ENCODE measurements at regions not wholly inside any gene's neighbourhood (a gene's known extent, or its start where the extent isn't known, plus 50 kb on each side); places are given as distances from the start of the nearest gene placed in this dataset.
A peak's percentile ranks its signal among the peaks of the same experiment; 100 is the strongest.

DNA sequence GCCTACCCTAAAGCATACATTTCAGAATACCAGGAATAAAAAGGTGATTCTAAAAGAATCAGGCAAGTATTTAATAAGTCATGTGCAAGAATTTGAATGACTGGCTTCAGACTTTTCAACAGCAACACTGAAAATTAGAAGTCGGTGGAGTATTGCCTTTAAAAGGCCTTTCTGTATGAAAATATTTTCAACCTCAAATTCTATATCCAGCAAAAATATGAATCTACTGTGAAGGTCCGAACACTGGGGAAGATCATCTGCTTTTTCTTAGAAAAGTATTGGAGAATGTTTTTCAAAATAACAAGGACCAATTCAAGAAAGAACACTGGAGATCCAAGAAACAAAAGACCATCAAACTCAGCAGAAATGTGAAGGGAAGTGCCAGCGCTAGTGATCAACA lies 459.5 kb upstream of the KLF12 start:
- Mint-ChIP-seq H3K27ac (no peak overlapping the region), H3K27me3 (peaks cover 8 to 19% of the 10 kb centered on the region in 2 donors), H3K4me3 (no peak overlapping the region), H3K9me3 (peaks cover 9 to 12% (median 10%) of the 10 kb centered on the region in 3 donors), H3K4me1 (no peaks in the 10 kb centered on the region), H3K36me3 (no peaks in the 10 kb centered on the region)
- peaks cover 0 to 2% of the 10 kb centered on the region in 2 experiments for H3K27me3 ChIP-seq (replicated peaks in 1 of 2; ENCODE audit: control insufficient read depth in 2 of 2, extremely low read depth in 1 of 2, insufficient read depth in 2 of 2, low read length in 1 of 2)
- no peak overlapping the region for H3K4me3 ChIP-seq (ENCODE audit: control insufficient read depth in 1 of 2, extremely low read depth in 1 of 2, low read length in 1 of 2)
- no peaks in the 10 kb centered on the region for H3K36me3 ChIP-seq (ENCODE audit: control insufficient read depth in 2 of 2, extremely low read depth in 1 of 2, insufficient read depth in 1 of 2, low read length in 1 of 2)
- no peak overlapping the region for H3K27ac ChIP-seq (ENCODE audit: low read length)
- ATAC-seq (replicated peaks in 1 of 4) (no peak), DNase-seq (no peak)
- no peaks in the 10 kb centered on the region for H3K9me3 ChIP-seq
- H3K4me1 ChIP-seq (ENCODE audit: control insufficient read depth in 1 of 2, extremely low read depth in 1 of 2, insufficient read depth in 2 of 2, low read length in 2 of 2) = no peaks in the 10 kb centered on the region
- ChIA-PET CTCF (no interaction called here), POLR2A (no interaction called here)
- whole genome bisulfite sequencing (ENCODE audit: insufficient coverage) = no CpG with 5 or more reads among the region's 3 CpGs

DNA sequence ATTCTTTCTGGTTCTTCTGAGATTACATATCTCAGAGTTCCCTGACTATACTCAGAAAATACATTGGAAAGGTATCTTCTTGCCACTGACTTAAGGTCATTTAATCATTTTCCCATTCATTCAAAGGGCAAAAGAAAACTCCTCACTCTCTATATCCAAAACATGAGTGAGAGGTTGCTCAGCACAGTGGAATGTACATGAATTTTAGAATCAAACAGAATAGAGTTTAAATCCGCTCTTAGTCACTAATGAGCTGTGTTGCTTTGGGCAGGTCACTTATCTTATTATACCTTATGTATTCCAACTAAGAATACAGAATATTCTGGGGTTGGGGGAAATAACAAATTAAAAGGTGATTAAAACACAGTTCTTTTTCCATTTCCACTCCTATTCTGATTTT lies 452.6 kb upstream of the KLF12 start:
- no peaks in the 10 kb centered on the region for H3K4me1 Mint-ChIP-seq
- no peaks in the 10 kb centered on the region for H3K9me3 Mint-ChIP-seq

DNA sequence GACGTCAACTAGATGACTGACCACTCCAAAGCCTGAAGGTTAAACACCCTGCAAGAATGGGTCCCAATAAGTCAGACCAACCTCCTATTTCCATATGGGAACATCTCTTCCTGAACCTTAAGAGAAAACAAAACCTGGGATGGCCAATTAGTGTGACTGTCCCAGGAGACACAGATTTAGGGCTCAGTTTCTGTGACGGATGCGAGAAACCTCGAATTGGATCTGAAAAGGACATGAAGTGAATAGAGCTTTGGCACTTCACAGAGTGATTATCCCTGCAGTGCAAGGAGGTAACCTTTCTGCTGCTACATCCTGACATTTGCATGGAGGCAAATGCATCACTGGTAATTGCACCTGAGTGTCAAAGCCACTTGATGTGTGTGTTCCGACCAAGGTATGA lies 442.2 kb upstream of the KLF12 start:
- no peak for ATAC-seq (replicated peaks in 1 of 4)
- Mint-ChIP-seq H3K9me3 (no peaks in the 10 kb centered on the region), H3K4me1 (peaks cover 14 to 17% (median 15%) of the 10 kb centered on the region in 3 donors), H3K4me3 (peak overlapping the region in 2 of 3 donors; percentile 62 to 64), H3K27me3 (peaks cover 37 to 47% of the 10 kb centered on the region in 2 donors), H3K27ac (no peak overlapping the region), H3K36me3 (no peaks in the 10 kb centered on the region)
- peaks cover 0 to 12% of the 10 kb centered on the region in 2 experiments for H3K4me1 ChIP-seq (ENCODE audit: control insufficient read depth in 1 of 2, extremely low read depth in 1 of 2, insufficient read depth in 2 of 2, low read length in 2 of 2)
- 62% methylated on average over 5 of the region's 5 CpGs for WGBS (ENCODE audit: insufficient coverage)
- DNase-seq = no peak
- H3K27me3 ChIP-seq (replicated peaks in 1 of 2; ENCODE audit: control insufficient read depth in 2 of 2, extremely low read depth in 1 of 2, insufficient read depth in 2 of 2, low read length in 1 of 2) = peaks cover 15 to 17% of the 10 kb centered on the region in 2 experiments
- POLR2A ChIA-PET = no interaction called here
- H3K27ac ChIP-seq (ENCODE audit: low read length) = no peak overlapping the region
- no peak overlapping the region for H3K4me3 ChIP-seq (ENCODE audit: control insufficient read depth in 1 of 2, extremely low read depth in 1 of 2, low read length in 1 of 2)
- CTCF ChIA-PET = no interaction called here
- H3K9me3 ChIP-seq = no peaks in the 10 kb centered on the region
- no peaks in the 10 kb centered on the region for H3K36me3 ChIP-seq (ENCODE audit: control insufficient read depth in 2 of 2, extremely low read depth in 1 of 2, insufficient read depth in 1 of 2, low read length in 1 of 2)

More for the DNA sequence above, 452.6 kb upstream of the KLF12 start:
- Mint-ChIP-seq H3K27ac (no peak overlapping the region), H3K27me3 (peaks cover 5 to 43% of the 10 kb centered on the region in 2 donors), H3K4me3 (no peak overlapping the region), H3K36me3 (no peaks in the 10 kb centered on the region)
- H3K27ac ChIP-seq (ENCODE audit: low read length) = no peak overlapping the region
- H3K9me3 ChIP-seq = no peaks in the 10 kb centered on the region
- H3K4me3 ChIP-seq (ENCODE audit: control insufficient read depth in 1 of 2, extremely low read depth in 1 of 2, low read length in 1 of 2) = no peak overlapping the region
- H3K36me3 ChIP-seq (ENCODE audit: control insufficient read depth in 2 of 2, extremely low read depth in 1 of 2, insufficient read depth in 1 of 2, low read length in 1 of 2) = no peaks in the 10 kb centered on the region
- WGBS (ENCODE audit: insufficient coverage) = no CpG with 5 or more reads among the region's 1 CpG
- H3K27me3 ChIP-seq (replicated peaks in 1 of 2; ENCODE audit: control insufficient read depth in 2 of 2, extremely low read depth in 1 of 2, insufficient read depth in 2 of 2, low read length in 1 of 2) = peaks cover 0 to 2% of the 10 kb centered on the region in 2 experiments
- POLR2A ChIA-PET = no interaction called here
- H3K4me1 ChIP-seq (ENCODE audit: control insufficient read depth in 1 of 2, extremely low read depth in 1 of 2, insufficient read depth in 2 of 2, low read length in 2 of 2) = no peaks in the 10 kb centered on the region
- no peak for ATAC-seq (replicated peaks in 1 of 4)
- CTCF ChIA-PET = no interaction called here
- no peak for DNase-seq

DNA sequence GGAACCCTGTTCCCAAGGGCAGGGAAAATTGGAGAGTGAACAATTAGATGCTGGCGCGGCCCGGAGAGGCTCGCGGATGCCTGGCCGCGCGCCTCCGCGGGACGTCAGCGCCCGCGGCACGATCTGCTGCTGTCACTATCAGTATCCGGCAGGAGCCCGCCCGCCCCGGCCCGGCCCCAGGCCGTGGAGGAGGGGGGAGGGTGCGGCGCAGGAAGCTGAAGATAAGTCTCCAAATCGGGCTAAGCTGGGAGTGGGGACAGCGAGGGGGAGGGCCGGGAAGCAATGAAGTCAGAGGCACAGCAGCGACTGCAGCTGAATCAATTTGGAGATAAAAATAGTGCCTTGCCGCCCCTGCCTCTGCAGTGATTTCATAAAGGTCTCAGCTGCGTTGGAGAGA lies 441.5 kb upstream of the KLF12 start:
- H3K27me3 Mint-ChIP-seq = peaks cover 37 to 47% of the 10 kb centered on the region in 2 donors
- peak overlapping the region; percentile 31 to 66 for H3K4me3 ChIP-seq (ENCODE audit: control insufficient read depth in 1 of 2, extremely low read depth in 1 of 2, low read length in 1 of 2)
- no peak overlapping the region for H3K27ac ChIP-seq (ENCODE audit: low read length)
- no peaks in the 10 kb centered on the region for H3K9me3 ChIP-seq
- DNase-seq = peak; percentile 21 to 61 (median 42)
- H3K36me3 Mint-ChIP-seq = no peaks in the 10 kb centered on the region
- H3K9me3 Mint-ChIP-seq = no peaks in the 10 kb centered on the region
- peak; percentile 86 to 97 (median 96) for ATAC-seq (replicated peaks in 1 of 4)
- CTCF ChIA-PET = interaction anchor here in 1 of 2 donors (0.6 kb wide), 1 partner anchor 740 kb away, joined by 3 read pairs; no protein-coding TSS in a partner anchor
- H3K27ac Mint-ChIP-seq = no peak overlapping the region
- H3K27me3 ChIP-seq (replicated peaks in 1 of 2; ENCODE audit: control insufficient read depth in 2 of 2, extremely low read depth in 1 of 2, insufficient read depth in 2 of 2, low read length in 1 of 2) = peaks cover 15 to 17% of the 10 kb centered on the region in 2 experiments
- peaks cover 14 to 17% (median 15%) of the 10 kb centered on the region in 3 donors for H3K4me1 Mint-ChIP-seq
- H3K4me3 Mint-ChIP-seq = peak overlapping the region; percentile 62 to 65 (median 64)
- H3K36me3 ChIP-seq (ENCODE audit: control insufficient read depth in 2 of 2, extremely low read depth in 1 of 2, insufficient read depth in 1 of 2, low read length in 1 of 2) = no peaks in the 10 kb centered on the region
- under 1% methylated on average over 26 of the region's 29 CpGs for WGBS (ENCODE audit: insufficient coverage)
- peaks cover 0 to 12% of the 10 kb centered on the region in 2 experiments for H3K4me1 ChIP-seq (ENCODE audit: control insufficient read depth in 1 of 2, extremely low read depth in 1 of 2, insufficient read depth in 2 of 2, low read length in 2 of 2)
- POLR2A ChIA-PET = no interaction called here

DNA sequence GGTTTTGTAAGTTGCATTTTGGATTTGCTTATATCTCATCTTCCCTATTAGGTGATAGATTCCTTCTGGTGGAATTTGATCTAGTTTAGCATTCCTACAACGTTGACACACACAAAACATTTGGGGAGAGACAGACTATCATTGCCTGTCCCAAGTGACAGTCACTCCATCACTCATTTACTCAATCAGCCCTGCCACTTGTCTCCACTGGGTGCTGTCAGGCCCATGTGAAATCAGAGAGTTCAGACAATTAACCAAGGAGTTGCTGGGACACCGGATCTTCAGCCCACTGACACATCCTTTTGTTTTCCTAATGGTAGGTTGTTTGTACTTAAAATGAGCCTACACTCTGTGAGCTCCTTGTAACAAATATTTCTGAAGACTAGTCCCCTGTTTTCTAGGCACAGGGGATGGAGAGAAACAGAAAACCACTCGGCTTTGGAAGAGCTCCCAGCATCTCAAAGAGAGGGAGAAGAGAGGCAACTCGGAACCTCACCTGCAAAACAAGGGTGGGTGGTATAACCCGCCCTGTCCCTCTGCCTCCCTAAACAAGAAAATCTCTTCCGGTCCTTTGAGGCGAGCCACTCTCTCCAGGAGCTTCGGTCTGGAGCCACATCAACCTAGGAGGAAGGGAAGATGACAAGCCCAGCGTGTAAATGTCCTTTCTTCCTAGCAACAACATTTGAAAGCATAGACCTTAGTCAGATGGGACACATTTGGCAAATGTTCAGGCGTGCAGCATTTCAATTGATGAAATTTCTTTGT lies 440.9 kb upstream of the KLF12 start:
- ChIA-PET CTCF (interaction anchor here in 1 of 2 donors (0.6 kb wide), 1 partner anchor 740 kb away, joined by 3 read pairs; no protein-coding TSS in a partner anchor), POLR2A (interaction anchor here in 1 of 2 donors (0.6 kb wide), 1 partner anchor 287 kb away, joined by 3 read pairs; no protein-coding TSS in a partner anchor)

DNA sequence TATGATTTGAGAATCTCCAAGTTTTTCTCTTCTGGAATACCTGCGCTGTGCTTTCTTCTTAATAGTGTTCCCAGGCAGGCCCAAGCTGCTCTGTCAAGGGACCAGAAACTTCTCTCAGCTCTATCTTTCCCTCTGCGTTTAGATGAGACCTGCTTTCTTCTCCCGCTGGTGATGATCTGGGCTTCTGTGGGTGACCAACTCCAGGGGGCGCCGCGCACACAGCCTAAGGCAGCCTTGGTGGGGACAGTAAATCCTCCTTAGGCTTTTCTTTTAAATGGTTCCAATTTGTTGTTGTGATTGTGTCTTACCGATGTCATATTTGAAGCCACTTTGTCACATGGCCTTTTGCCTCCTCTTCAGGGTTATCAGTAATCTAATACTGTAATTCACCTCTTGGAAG lies 439.4 kb upstream of the KLF12 start:
- ATAC-seq (replicated peaks in 1 of 4) (no peak), DNase-seq (no peak)
- peaks cover 14 to 17% (median 15%) of the 10 kb centered on the region in 3 donors for H3K4me1 Mint-ChIP-seq
- WGBS (ENCODE audit: insufficient coverage) = 80% methylated on average over 1 of the region's 7 CpGs
- H3K27me3 Mint-ChIP-seq = peaks cover 35 to 52% of the 10 kb centered on the region in 2 donors
- H3K4me3 Mint-ChIP-seq = no peak overlapping the region
- no peak overlapping the region for H3K27ac Mint-ChIP-seq
- ChIA-PET POLR2A (no interaction called here), CTCF (no interaction called here)
- no peaks in the 10 kb centered on the region for H3K36me3 Mint-ChIP-seq
- Histone ChIP-seq H3K36me3 (ENCODE audit: control insufficient read depth in 2 of 2, extremely low read depth in 1 of 2, insufficient read depth in 1 of 2, low read length in 1 of 2) (no peaks in the 10 kb centered on the region), H3K9me3 (no peaks in the 10 kb centered on the region), H3K27me3 (replicated peaks in 1 of 2; ENCODE audit: control insufficient read depth in 2 of 2, extremely low read depth in 1 of 2, insufficient read depth in 2 of 2, low read length in 1 of 2) (peaks cover 15 to 17% of the 10 kb centered on the region in 2 experiments), H3K27ac (ENCODE audit: low read length) (no peak overlapping the region), H3K4me1 (ENCODE audit: control insufficient read depth in 1 of 2, extremely low read depth in 1 of 2, insufficient read depth in 2 of 2, low read length in 2 of 2) (peaks cover 0 to 12% of the 10 kb centered on the region in 2 experiments), H3K4me3 (ENCODE audit: control insufficient read depth in 1 of 2, extremely low read depth in 1 of 2, low read length in 1 of 2) (no peak overlapping the region)
- no peaks in the 10 kb centered on the region for H3K9me3 Mint-ChIP-seq

More for the DNA sequence above, 440.9 kb upstream of the KLF12 start:
- H3K27ac Mint-ChIP-seq = no peak overlapping the region
- ATAC-seq (replicated peaks in 1 of 4) = peak in 2 of 4 experiments; percentile 22 to 30
- peaks cover 37 to 45% of the 10 kb centered on the region in 2 donors for H3K27me3 Mint-ChIP-seq
- no peak overlapping the region for H3K27ac ChIP-seq (ENCODE audit: low read length)
- no peaks in the 10 kb centered on the region for H3K9me3 ChIP-seq
- H3K4me3 Mint-ChIP-seq = peak overlapping the region; percentile 62 to 65 (median 64)
- no peaks in the 10 kb centered on the region for H3K36me3 Mint-ChIP-seq
- H3K36me3 ChIP-seq (ENCODE audit: control insufficient read depth in 2 of 2, extremely low read depth in 1 of 2, insufficient read depth in 1 of 2, low read length in 1 of 2) = no peaks in the 10 kb centered on the region
- H3K4me1 Mint-ChIP-seq = peaks cover 14 to 17% (median 15%) of the 10 kb centered on the region in 3 donors
- H3K27me3 ChIP-seq (replicated peaks in 1 of 2; ENCODE audit: control insufficient read depth in 2 of 2, extremely low read depth in 1 of 2, insufficient read depth in 2 of 2, low read length in 1 of 2) = peaks cover 15 to 17% of the 10 kb centered on the region in 2 experiments
- no peaks in the 10 kb centered on the region for H3K9me3 Mint-ChIP-seq
- no peak for DNase-seq
- H3K4me3 ChIP-seq (ENCODE audit: control insufficient read depth in 1 of 2, extremely low read depth in 1 of 2, low read length in 1 of 2) = peak overlapping the region; percentile 31 to 66
- WGBS (ENCODE audit: insufficient coverage) = 0% methylated on average over 1 of the region's 10 CpGs
- H3K4me1 ChIP-seq (ENCODE audit: control insufficient read depth in 1 of 2, extremely low read depth in 1 of 2, insufficient read depth in 2 of 2, low read length in 2 of 2) = peaks cover 0 to 12% of the 10 kb centered on the region in 2 experiments
